HUDEP-2 (cell line): ENCODE measurements at regions not wholly inside any gene's neighbourhood (a gene's known extent, or its start where the extent isn't known, plus 50 kb on each side); places are given as distances from the start of the nearest gene placed in this dataset.

Experiments
- DNase-seq, 76 experiments: peaks; one replicate each; lab custom pipeline; 2025; ENCODE audit not compliant: unreplicated experiment in 76 of 76; lab: John Stamatoyannopoulos, UW

- DNase-seq: no peak
Observed at GRCh38 chr4:43898836-43899235, 549.8 kb downstream of the KCTD8 start.

GRCh38 chr4:43903456-43903855 is 545.2 kb downstream of the KCTD8 start:
- no peak for DNase-seq

DNA sequence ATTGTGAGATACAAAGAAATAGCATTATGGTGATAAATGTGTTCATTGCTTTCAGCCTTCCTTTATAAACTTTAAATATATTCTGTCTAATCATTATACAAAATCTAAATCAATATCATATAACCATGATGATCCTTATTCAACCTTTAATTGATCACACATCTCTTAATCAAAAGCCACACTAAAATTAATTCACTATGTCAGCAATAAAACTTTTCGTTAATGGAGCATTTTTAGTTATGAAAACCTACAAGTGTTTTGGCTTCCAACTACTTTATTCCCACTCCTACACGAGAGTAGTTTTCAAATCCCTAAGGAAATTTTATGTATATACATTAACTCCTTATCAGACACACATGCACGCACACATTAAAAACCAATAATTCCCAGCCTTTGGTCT is 530.2 kb downstream of the KCTD8 start:
- DNase-seq: no peak

DNA sequence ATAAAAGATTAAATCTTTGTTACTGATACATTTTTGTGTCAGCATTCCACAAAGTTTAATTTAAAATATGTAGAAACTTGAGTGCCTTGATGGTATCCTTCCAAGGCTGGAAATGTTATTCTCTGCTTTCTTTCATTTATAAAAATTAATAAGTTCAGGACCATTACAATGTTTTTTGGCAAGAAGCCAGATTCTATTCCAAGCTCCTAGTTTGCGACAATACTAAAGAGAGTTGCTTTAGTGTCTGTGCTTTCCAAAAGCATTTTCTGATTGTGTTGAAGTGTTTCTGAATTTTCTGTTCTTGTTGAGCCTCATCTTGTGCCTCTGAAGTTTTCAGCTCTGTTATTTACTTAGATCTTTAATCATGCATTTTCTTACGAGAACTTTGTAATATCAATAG is 516.2 kb downstream of the KCTD8 start:
- no peak for DNase-seq

- DNase-seq: no peak
Observed at GRCh38 chr4:43943998-43944397, 504.6 kb downstream of the KCTD8 start.

- no peak for DNase-seq
Observed at GRCh38 chr4:43959976-43960375, 488.6 kb downstream of the KCTD8 start.

DNA sequence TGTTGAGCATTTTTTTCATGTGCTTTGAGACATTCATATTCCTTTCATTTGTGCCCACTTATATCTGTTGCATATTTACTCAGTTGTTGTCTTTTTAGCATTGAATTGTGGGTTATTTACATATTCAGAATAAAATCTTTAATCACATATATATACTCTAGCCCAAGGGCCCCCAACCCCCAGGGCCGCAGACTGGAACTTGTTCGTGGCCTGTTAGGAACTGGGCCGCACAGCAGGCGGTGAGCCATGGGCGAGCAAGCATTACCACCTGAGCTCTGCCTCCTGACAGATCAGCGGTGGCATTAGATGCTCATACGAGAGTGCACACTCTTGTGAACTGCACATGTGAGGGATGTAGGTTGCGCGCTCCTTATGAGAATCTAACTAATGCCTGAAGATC is 480.6 kb downstream of the KCTD8 start:
- DNase-seq: no peak

- no peak for DNase-seq
Observed at GRCh38 chr4:43983610-43984009, 465.0 kb downstream of the KCTD8 start.

DNA sequence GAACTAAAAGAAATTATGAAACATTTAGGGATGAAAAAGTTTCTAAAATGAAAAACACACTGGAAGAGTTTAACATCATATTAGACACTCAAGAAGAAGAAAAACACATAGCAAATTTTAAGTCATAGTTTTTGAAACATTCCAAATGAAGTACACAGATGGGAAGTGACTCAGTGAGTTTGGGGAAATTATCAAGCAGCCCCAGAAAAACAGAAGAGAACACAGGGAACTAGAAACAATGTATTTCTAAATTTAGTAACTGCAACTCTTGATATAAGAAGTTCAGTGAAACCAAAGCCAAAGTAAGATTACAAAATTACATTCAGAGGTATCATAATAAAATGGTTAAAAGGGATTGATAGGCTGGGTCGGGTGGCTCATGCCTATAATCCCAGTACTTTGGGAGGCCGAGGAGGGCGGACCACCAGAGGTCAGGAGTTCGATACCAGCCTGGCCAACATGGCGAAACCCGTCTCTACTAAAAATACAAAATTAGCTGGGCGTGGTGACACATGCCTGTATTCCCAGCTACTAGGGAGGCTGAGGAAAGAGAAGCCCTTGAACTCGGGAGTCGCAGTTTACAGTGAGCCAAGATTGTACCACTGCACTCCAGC is 461.2 kb downstream of the KCTD8 start:
- no peak for DNase-seq

DNA sequence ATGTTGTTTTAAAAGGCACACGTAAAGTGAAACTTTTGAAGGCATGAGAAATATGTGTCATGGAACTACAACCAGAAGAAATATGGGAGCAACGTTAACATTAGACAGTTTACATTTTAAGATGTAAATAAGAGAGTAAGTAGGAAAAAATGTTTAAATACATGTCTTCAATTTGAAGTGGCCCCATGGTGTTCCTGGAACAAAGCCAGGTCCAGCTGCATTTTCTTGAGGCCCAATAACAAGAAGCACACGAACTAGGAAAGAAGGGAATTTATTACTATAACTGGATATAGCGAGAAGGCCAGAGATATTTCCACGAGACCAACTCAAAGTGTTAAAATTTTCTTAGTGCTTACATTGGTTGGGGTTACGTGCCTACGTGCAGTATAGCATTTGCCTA is 458.1 kb downstream of the KCTD8 start:
- DNase-seq: no peak

- no peak for DNase-seq
Observed at GRCh38 chr4:43990963-43991362, 457.6 kb downstream of the KCTD8 start.

DNA sequence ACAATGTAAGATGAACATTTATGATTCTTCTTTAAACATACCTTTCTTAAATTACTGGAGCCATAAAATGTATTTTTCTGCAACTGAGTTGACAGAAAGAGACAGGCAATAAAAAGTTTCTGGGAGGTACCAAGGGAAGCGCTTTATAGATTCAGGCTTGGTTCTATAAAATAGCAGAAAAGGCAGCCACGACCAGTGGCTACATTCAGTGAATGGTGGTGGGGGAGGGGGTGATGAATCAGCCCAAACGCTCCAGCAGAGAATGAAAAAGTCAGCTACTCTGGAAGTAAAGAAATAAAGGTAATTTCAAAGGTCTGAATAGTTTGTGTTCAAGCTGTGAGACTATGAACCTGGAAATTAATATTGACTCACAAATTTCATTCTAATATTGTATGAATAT is 456.1 kb downstream of the KCTD8 start:
- no peak for DNase-seq

- DNase-seq: no peak
Observed at GRCh38 chr4:43993196-43993902, 455.3 kb downstream of the KCTD8 start.

DNA sequence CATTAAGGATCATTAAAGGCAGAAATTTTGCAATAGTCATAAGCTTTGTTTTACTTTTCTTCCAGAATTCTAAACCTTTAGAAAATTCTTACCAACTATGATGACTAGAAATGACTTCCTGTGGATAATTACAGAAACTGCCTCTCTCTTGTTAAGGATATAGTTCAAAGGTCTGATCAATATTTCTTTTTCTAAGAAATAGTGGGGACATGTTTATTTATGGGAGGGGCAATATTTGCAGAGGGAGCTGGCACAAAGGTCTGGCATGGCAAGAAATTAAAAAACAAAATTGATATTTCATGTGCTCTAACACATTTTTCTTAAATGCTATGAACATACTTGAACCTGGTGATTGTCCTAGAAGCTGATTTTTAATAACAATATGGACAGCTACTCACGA is 448.9 kb downstream of the KCTD8 start:
- no peak for DNase-seq

- no peak for DNase-seq
Observed at GRCh38 chr4:44002368-44002767, 446.2 kb downstream of the KCTD8 start.

DNA sequence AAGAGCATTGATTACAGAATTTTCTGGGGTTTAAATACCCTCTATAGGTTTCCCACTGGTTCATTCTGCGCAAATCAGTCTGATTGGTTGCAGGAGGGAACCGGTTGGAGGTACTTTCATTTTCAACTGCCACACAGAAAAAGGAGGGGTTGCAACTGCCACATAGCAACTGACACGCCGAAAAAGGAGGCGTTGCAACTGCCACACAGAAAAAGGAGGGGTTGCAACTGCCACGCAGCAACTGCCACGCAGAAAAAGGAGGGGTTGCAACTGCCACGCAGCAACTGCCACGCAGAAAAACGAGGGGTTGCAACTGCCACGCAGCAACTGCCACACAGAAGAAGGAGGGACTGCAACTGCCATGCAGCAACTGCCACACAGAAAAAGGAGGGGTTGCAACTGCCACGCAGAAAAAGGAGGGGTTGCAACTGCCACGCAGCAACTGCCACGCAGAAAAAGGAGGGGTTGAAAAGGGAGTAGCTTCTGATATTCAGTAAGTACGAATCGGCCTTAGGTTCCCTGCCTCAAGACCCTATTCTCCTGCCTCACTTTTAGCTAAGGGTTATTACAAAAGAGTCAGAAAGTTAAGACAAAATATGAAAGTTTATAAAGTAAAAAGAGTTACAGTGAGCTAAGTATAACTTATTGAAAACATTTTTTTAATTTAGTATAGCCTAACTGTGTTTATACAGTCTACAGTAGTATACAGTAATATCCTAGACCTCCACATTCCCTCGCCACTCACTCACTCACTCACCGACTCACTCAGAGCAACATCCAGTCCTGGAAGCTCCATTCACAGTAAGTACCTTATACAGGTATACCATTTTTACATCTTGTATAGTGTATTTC is 431.8 kb downstream of the KCTD8 start:
- peak in 1 of 76 experiments; percentile 0 for DNase-seq

- DNase-seq: no peak
Observed at GRCh38 chr4:44017422-44017739, 431.2 kb downstream of the KCTD8 start.

DNA sequence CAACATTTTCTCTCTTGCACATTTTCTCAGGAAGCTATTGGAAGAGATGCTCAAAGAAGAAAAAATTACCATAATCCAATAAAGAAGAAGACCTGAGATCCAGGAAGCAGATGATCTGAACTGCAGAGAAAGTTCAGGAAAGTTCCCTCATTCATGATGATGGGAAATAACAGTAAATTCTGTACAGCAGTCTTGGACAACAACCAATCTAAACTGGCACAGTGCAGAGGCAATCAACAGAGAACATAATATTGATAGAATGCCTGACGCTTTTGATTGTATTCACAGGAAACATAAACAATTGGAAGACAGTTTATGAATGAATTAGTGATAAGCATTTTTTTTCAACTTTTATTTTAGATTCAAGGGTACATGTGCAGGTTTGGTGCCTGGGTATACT is 428.9 kb downstream of the KCTD8 start:
- DNase-seq: no peak

DNA sequence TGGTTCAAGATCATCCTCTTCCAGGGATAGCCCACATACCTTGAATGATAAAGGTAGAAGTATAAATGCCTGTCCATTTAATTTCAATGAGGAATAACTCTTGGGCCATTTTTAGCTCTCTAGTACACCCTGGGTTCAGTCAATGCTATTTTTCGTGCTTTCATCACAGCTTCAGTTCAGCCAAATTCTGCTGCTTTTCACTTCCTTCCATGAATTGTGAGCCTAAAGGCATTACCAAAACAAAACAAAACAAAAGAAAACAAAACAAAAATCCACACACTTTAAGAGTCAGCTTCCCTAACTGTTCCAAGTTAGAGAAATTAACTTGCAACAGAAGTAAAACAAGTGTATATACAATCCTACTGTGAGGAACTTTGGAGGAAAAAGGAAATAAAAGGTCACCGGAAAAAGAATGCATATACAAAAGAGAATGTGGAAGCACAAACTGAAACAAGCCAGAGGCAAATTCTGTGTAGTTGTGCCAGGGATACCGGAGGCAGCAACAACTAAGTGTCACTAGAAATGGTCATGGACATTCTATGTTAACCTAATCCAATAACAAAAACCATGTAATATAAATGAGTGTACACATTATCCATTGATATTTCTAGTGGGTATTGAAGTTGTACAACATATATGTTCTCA is 423.1 kb downstream of the KCTD8 start:
- DNase-seq: no peak

GRCh38 chr4:44038811-44039210 is 409.8 kb downstream of the KCTD8 start:
- no peak for DNase-seq

GRCh38 chr4:44046491-44046890 is 402.1 kb downstream of the KCTD8 start:
- no peak for DNase-seq
